ENCODE measurements at regions not wholly inside any gene's neighbourhood (a gene's known extent, or its start where the extent isn't known, plus 50 kb on each side); places are given as distances from the start of the nearest gene placed in this dataset.

GRCh38 chr5:21173036-21173435, 1185.0 kb upstream of the CDH18 start:
- no peak for TF ChIP-seq POLR2A (IDR thresholded peaks at IDR 0.05)
- TF ChIP-seq, protein P1, sequence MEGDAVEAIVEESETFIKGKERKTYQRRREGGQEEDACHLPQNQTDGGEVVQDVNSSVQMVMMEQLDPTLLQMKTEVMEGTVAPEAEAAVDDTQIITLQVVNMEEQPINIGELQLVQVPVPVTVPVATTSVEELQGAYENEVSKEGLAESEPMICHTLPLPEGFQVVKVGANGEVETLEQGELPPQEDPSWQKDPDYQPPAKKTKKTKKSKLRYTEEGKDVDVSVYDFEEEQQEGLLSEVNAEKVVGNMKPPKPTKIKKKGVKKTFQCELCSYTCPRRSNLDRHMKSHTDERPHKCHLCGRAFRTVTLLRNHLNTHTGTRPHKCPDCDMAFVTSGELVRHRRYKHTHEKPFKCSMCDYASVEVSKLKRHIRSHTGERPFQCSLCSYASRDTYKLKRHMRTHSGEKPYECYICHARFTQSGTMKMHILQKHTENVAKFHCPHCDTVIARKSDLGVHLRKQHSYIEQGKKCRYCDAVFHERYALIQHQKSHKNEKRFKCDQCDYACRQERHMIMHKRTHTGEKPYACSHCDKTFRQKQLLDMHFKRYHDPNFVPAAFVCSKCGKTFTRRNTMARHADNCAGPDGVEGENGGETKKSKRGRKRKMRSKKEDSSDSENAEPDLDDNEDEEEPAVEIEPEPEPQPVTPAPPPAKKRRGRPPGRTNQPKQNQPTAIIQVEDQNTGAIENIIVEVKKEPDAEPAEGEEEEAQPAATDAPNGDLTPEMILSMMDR (IDR thresholded peaks at IDR 0.05), result no peak

GRCh38 chr5:21171038-21171437, 1183.0 kb upstream of the CDH18 start:
- H3K4me3 ChIP-seq, result no peak overlapping the region
- TF ChIP-seq, protein P1 (IDR thresholded peaks at IDR 0.05), result no peak
- TF ChIP-seq POLR2A (IDR thresholded peaks at IDR 0.05), result no peak
- H3K27ac ChIP-seq, result no peak overlapping the region
- no peaks in the 10 kb centered on the region for H3K9me3 ChIP-seq
- no peak for DNase-seq
- intact Hi-C loops (cut with DNase I; ENCODE audit: low total_unique reads), result no loop called here
- H3K4me1 ChIP-seq, result no peaks in the 10 kb centered on the region
- H3K27me3 ChIP-seq, result no peaks in the 10 kb centered on the region
- no peaks in the 10 kb centered on the region for H3K36me3 ChIP-seq (ENCODE audit: low read depth, missing control alignments)

More at GRCh38 chr5:21173036-21173435, 1185.0 kb upstream of the CDH18 start:
- Histone ChIP-seq H3K36me3 (ENCODE audit: low read depth, missing control alignments) (no peaks in the 10 kb centered on the region), H3K4me3 (no peak overlapping the region), H3K27ac (no peak overlapping the region), H3K9me3 (no peaks in the 10 kb centered on the region), H3K4me1 (no peaks in the 10 kb centered on the region), H3K27me3 (no peaks in the 10 kb centered on the region)
- intact Hi-C loops (cut with DNase I; ENCODE audit: low total_unique reads), result no loop called here
- no peak for DNase-seq
- WGBS, 2 donors, result 95 to 97% methylated on average over 2 of the region's 2 CpGs

GRCh38 chr5:21168557-21168956, 1180.6 kb upstream of the CDH18 start:
- H3K4me1 ChIP-seq, result no peaks in the 10 kb centered on the region
- DNase-seq, result no peak
- TF ChIP-seq, protein P1 (IDR thresholded peaks at IDR 0.05), result no peak
- no peak for TF ChIP-seq POLR2A (IDR thresholded peaks at IDR 0.05)
- intact Hi-C loops (cut with DNase I; ENCODE audit: low total_unique reads), result no loop called here
- no peaks in the 10 kb centered on the region for H3K9me3 ChIP-seq
- no peak overlapping the region for H3K27ac ChIP-seq
- no peaks in the 10 kb centered on the region for H3K36me3 ChIP-seq (ENCODE audit: low read depth, missing control alignments)
- no peaks in the 10 kb centered on the region for H3K27me3 ChIP-seq
- WGBS, 2 donors, result 81 to 84% methylated on average over 2 of the region's 2 CpGs
- H3K4me3 ChIP-seq, result no peak overlapping the region

GRCh38 chr5:21165344-21165743, 1177.3 kb upstream of the CDH18 start:
- Histone ChIP-seq H3K27me3 (no peaks in the 10 kb centered on the region), H3K9me3 (no peaks in the 10 kb centered on the region), H3K4me1 (no peaks in the 10 kb centered on the region), H3K4me3 (no peak overlapping the region), H3K36me3 (ENCODE audit: low read depth, missing control alignments) (no peaks in the 10 kb centered on the region), H3K27ac (no peak overlapping the region)
- DNase-seq, result no peak
- TF ChIP-seq POLR2A (IDR thresholded peaks at IDR 0.05), result no peak
- TF ChIP-seq, protein P1 (IDR thresholded peaks at IDR 0.05), result no peak
- 82 to 91% methylated on average over 6 of the region's 6 CpGs for WGBS, 2 donors
- intact Hi-C loops (cut with DNase I; ENCODE audit: low total_unique reads), result no loop called here

DNA sequence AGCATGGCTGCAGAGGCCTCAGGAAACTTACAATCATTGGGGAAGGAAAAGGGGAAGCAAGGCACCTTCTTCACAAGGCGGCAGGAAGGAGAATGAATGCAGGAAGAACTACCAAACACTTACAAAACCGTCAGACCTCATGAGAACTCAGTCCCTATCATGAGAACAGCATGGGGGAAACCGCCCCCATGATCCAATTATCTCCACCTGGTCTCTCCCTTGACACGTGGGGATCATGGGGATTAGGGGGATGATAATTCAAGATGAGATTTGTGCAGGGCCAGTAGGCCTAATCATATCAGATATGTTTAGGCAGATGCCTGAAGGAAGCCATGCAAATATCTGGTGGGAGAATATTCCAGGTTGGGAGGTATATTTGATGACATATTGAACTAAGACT, 1176.4 kb upstream of the CDH18 start:
- WGBS, 2 donors, result 79 to 85% methylated on average over 4 of the region's 4 CpGs
- intact Hi-C loops (cut with DNase I; ENCODE audit: low total_unique reads), result no loop called here
- TF ChIP-seq POLR2A (IDR thresholded peaks at IDR 0.05), result no peak
- TF ChIP-seq, protein P1 (IDR thresholded peaks at IDR 0.05), result no peak

More for the DNA sequence above, 1176.4 kb upstream of the CDH18 start:
- Histone ChIP-seq H3K27me3 (no peaks in the 10 kb centered on the region), H3K9me3 (no peaks in the 10 kb centered on the region), H3K4me3 (no peak overlapping the region), H3K27ac (no peak overlapping the region), H3K4me1 (no peaks in the 10 kb centered on the region), H3K36me3 (ENCODE audit: low read depth, missing control alignments) (no peaks in the 10 kb centered on the region)
- DNase-seq, result no peak

Data from testis (tissue), 2 donors.